ENCODE measurements at regions not wholly inside any gene's neighbourhood (a gene's known extent, or its start where the extent isn't known, plus 50 kb on each side); places are given as distances from the start of the nearest gene placed in this dataset.
"Not testable (repeated sequence)": the region's sequence is repeated elsewhere in the genome, so short reads cannot be mapped to it uniquely, and the experiment has no call there.

DNA sequence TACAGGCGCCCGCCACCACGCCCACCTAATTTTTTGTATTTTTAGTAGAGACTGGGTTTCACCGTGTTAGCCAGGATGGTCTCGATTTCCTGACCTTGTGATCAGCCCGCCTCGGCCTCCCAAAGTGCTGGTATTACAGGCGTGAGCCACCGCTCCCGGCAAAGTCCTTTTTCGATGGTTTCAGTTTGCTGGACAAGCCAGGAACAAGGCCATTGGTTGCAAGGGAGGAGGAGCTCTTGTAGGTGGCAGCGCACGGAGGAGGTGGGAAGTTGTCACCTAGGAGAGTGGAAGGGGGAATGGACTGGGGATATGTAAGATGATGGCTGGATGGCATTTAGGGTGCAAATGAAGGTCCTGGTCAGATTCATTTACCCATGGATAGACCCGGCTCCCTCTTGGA lies 218.5 kb upstream of the ATP6AP2 start:
- not testable (repeated sequence) for DNase-seq

DNA sequence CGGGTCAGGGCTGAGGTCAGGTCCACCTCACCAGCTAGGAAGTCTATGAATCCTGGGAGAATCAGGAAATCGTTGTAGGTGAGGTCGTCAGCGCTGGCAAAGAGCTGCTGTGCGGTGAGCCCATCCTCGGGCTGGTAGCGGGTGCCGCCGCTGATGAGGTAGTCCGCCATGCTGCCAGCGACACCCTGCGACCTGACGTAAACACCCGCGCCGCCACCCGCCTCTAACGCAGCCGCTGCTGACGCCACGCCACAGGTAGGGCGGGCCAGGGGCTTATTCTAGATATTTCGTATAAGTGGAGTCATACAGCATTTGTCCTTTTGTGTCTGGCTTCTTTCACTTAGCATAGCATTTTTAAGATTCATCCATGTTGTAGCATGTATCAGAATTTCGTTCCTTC lies 220.2 kb upstream of the ATP6AP2 start:
- DNase-seq: no peak

DNA sequence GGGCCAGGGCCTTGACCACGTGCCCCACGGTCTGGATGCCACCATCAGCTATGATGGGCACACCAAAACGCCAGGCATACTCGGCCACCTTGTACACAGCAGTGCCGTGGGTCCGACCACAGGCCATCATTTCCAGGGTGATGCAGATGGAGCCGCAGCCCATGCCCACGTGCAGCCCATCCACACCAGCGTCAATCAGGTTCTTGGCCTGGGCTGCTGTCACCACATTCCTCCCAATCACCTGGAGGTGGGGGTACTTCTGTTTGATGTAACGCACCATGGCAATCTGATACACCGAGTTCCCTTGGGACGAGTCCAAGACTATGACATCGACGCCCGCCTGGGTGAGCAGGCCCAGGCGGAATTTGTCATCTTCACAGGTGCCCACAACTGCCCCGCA lies 221.2 kb upstream of the ATP6AP2 start:
- DNase-seq: no peak

- no peak for DNase-seq
Observed at GRCh38 chrX:40358994-40359393, 221.8 kb upstream of the ATP6AP2 start.

DNA sequence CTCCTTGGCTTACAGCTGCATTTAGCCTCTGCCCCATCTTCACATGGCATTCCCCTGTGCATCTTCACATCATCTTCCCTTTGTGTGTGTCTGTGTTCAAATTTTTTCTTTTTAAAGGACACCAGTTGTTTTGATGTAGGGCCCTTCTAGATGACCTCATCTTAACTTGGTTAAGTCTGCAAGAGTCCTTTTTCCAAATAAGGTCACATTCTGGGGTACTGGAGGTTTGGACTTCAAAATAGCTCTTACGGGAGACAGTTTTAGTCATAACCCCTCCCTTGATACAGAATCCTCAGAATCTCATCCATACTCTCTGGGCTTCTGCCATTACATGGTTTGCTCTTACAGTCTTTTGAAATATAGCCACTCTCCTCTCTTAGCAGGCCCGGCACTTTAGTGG lies 231.5 kb upstream of the ATP6AP2 start:
- DNase-seq: no peak

DNA sequence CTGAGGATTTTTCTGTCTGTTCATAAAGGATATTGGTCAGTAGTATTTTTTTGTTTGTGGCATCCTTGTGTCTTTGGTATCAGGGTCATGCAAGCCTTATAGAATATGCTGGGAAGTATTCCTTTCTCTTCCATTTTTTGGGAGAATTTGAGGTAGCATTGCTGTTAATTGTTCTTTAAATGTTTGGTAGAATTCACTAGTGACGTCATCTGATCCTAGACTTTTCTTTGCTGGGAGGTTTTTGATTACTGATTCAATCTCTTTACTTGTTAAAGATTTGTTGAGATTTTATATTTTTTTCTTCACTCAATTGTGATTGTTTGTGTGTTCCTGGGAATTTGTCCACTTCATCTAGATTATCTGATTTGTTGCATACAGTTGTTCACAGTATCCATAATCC lies 234.4 kb upstream of the ATP6AP2 start:
- DNase-seq: no peak

- no peak for DNase-seq
Observed at GRCh38 chrX:40343319-40343718, 237.5 kb upstream of the ATP6AP2 start.

DNA sequence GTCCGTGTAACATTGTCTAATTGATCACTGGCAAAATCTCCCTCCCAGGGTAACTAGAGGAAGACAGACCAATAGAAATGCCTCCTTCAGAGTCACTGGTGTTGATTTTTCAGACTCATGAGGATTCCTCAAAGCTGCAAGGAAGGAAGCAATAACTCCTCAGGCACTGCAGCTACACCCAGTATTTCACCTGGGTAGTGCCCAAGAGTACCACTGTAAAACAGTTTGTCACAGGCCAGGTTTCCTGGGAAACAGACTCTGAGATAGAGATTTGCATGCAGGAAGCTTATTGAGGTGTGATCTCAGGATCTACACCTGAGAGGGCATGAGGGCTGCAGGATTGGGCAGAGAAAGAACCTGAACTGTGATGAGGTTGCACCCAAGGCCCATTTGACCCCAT lies 240.7 kb upstream of the ATP6AP2 start:
- no peak for DNase-seq

GRCh38 chrX:40333344-40333743 lies 235.6 kb upstream of the BCOR start:
- DNase-seq: no peak

GRCh38 chrX:40331762-40332161 lies 234.0 kb upstream of the BCOR start:
- no peak for DNase-seq

- DNase-seq: no peak
Observed at GRCh38 chrX:40331353-40331752, 233.6 kb upstream of the BCOR start.

DNA sequence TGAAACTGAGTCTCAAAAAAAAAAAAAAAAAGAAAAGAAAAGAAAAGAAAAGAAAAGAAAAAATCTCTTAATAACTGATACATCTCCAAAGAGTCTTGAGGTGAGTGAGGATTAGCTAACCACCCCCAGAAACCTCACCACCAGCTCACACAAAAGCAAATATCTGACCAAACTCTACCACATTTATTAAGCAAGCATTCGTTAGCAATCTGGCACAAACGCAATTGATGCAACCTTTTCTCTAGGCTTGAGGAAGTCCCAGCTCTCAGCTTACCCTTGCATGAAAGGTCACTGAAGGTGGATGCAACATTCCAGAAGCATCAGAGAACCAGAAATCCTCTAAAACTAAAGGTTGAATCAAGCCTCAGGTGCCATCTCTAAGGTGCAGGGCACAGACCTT lies 231.9 kb upstream of the BCOR start:
- no peak for DNase-seq

- no peak for DNase-seq
Observed at GRCh38 chrX:40327085-40327484, 229.3 kb upstream of the BCOR start.

DNA sequence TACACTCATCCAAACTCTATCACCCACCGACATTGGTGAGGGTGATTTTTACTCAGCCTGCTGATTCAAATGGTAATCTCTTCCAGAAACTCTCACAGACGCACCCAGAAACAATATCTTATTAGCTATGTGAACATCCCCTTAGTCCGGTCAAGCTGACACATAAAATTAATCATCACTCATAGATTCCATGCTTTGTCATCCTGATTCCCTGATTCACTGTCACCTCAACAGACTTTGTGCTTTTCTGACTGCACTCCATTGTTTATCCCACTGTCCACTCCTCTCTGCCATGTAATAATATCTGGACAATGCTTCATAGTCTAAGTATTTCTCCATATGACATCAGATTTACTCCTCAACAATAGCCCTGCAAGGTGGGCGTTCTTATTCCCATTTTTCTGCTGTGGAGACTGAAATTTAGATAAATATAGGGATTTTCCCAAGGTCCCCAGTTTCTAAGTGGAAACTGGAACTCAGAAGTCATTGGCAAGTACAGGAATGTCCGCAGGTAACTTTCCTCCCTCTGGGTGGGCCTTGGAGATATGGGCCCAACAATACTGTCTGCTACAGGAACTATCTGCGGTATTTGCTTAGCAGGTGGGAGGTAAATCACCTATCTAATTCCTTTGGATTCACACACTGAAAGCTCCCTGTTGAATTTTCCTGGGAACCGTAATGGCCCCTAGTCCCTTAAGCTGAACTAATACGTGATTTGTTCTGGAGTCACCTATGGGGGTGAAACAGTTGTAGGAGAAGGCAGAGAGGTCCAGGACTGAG lies 228.6 kb upstream of the BCOR start:
- no peak for DNase-seq

GRCh38 chrX:40325161-40325560 lies 227.4 kb upstream of the BCOR start:
- DNase-seq: no peak

- DNase-seq: no peak
Observed at GRCh38 chrX:40323977-40324376, 226.2 kb upstream of the BCOR start.

DNA sequence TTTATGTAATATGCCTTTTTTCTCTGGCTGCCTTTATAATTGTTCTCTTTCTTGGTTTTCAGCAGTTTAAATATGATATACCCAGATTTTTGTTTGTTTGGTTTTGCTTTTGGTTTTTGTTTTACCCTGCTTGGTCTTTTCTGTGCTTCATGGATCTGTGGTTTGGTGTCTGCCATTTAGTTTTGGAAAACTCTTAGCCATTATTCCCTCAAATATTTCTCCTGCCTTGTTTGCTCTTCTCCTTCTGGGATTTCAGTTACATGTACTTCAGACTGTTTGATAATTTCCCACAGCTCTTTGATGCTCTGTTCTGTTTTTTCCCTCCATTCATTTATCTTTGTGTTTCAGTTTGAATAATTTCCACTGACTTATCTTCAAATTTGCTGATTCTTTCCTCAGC lies 223.1 kb upstream of the BCOR start:
- no peak for DNase-seq

DNA sequence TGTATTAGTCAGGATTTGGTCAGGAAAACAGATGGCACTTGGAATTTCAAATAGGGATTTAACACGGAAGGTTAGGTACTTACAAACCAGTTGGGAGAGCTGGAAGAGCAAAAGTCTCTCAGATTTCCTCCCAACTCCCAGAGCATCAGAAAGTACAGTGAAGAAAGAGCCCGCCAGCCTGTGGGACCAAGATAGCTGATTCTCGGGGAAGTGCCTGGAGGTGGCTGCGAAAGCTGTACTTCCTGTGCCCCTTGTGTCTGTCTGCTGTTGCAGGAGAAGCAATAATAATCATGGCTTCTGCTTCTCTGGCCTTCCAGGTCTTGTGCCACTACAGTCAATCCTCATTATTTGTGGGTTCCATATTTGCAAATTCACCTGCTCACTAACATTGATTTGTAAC lies 221.0 kb upstream of the BCOR start:
- no peak for DNase-seq

DNA sequence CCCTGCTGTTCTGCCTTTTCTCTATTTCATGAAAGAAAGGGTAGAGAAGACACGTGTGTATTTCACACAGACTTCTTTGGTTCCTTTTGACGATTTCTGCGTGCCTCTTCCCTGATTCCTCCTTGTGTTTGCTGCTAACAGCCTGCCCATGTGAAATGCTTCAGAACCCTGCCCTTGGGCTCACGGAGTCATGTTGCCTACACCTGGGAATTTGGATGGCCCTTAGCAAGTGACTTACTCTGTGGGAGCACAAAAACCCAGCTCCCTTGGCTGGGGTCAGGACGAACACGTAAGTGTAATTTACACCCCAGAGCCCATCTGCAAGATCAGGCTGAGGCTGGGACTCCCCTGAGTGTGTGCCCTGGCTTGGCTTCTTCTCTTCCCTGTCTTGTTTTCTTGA lies 220.3 kb upstream of the BCOR start:
- DNase-seq: no peak

- no peak for DNase-seq
Observed at GRCh38 chrX:40316502-40316901, 218.7 kb upstream of the BCOR start.

GRCh38 chrX:40314070-40314469 lies 216.3 kb upstream of the BCOR start:
- peak; percentile 1 for DNase-seq

DNA sequence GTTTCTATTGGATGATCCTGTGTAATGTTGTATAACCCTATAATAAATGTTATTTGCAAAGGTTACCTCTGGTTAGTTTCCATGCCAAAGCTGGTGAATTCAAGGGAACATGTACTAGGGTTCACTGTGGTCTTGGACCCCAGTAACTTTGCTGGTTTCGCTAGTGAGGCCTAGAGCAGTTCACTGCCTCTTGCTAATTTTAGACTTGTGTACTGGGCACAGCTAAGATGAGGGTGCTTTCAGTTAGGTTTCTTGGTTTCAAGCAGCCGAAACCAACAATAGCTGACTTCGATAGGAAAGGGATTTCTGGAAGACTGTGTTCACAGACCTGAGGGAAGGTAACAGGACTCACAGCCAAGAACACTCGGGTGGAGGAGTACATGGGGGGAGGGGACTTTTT lies 215.5 kb upstream of the BCOR start:
- no peak for DNase-seq

GRCh38 chrX:40310447-40310846 lies 212.7 kb upstream of the BCOR start:
- no peak for DNase-seq

DNA sequence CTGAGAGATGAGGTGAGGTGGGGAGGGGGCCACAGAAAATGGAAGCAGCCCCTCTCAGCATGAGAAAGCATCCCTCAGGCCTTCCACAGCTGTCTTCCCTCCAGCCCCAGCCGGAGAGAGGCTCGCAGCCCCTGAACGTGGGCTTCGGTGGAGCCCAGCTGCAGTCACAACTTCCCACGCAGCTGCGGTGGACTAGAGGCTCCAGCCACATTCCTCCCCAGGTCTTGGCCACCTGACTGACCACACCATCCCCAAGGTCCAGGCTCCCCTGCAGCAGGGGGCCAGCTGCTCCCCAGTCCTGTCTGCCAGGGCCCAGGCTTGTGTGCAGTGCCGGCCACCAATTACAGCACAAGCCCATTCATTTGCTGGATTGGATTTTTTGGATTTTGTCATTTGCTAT lies 212.3 kb upstream of the BCOR start:
- DNase-seq: no peak

GRCh38 chrX:40307871-40308270 lies 210.1 kb upstream of the BCOR start:
- no peak for DNase-seq

DNA sequence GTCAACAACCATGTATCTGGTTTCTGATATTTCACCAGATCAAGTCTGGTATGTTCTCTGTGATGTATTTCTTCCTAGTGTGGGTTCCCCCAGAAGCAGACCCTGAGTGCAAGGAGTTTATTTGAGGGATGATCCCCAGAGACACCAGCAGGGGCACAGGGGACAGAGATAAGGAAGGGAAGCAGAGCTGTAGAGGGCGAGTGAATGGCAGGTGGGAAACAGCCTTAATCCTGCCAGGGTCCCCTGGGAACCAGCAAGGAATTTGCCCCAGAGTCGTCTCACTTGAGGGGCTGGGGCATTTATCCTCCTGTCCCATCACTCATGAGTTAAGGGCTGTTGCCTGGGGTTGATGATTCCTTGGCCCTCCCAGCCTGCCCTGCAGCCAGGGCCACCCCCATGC lies 206.4 kb upstream of the BCOR start:
- no peak for DNase-seq
